Stimulated activated naive CD8-positive, alpha-beta T cell treated with anti-CD3 and anti-CD28 coated beads, Interleukin-15, amount 100 ng/mL, for 72 hours (primary cell): ENCODE measurements at regions not wholly inside any gene's neighbourhood (a gene's known extent, or its start where the extent isn't known, plus 50 kb on each side); places are given as distances from the start of the nearest gene placed in this dataset.
"Not testable (repeated sequence)": the region's sequence is repeated elsewhere in the genome, so short reads cannot be mapped to it uniquely, and the experiment has no call there.

ENCODE experiments used
- ATAC-seq: fragments of 150-1000 bp; cut with Tn5 transposase; 2 replicates; pipeline ENCODE4 v1.10.0; 2021; ENCODE audit warnings: mild to moderate bottlenecking, moderate library complexity
- DNase-seq, 2 donors: peaks; one replicate each; pipeline ENCODE4 v3.0.0; 2021 to 2022
- H3K27ac Mint-ChIP-seq, 2 donors: one replicate each; pipeline ENCODE4 v1.8.0; 2022; ENCODE audit warnings: mild to moderate bottlenecking in 2 of 2, mixed read lengths in 2 of 2, moderate library complexity in 2 of 2
- H3K27me3 Mint-ChIP-seq: one replicate; pipeline ENCODE4 v1.8.0; 2022; ENCODE audit warnings: mixed read lengths
- H3K4me1 Mint-ChIP-seq: one replicate; pipeline ENCODE4 v1.8.0; 2022; ENCODE audit warnings: mild to moderate bottlenecking, mixed read lengths
- H3K4me3 Mint-ChIP-seq, 2 donors: one replicate each; pipeline ENCODE4 v1.8.0; 2022; ENCODE audit warnings: mild to moderate bottlenecking in 2 of 2, mixed read lengths in 2 of 2, moderate library complexity in 1 of 2
- H3K9me3 Mint-ChIP-seq, 2 donors: one replicate each; pipeline ENCODE4 v1.8.0; 2022; ENCODE audit warnings: mixed read lengths in 2 of 2

DNA sequence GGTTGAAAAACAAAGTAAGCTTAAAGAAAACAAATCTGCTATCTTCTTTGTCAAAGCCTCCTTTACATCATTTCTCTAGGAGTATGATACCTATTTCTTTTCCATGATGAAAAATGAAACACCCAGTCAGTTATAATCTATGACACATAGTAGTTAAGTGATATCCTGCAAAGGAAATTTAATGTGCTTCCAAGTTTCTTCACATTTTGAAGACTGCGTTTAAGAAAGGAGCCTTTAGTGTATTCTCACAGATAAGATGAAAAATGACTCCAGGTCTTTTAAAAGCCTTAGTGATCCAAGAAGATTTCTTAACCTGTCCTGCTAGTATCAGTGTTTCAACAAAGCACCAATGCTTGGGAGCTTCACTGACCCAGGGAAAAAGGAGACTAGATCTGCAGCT is 356.7 kb downstream of the CCDC85A start:
- DNase-seq = no peak
- no peaks in the 10 kb centered on the region for H3K27me3 Mint-ChIP-seq
- no peak overlapping the region for H3K4me3 Mint-ChIP-seq
- no peak for ATAC-seq
- no peaks in the 10 kb centered on the region for H3K4me1 Mint-ChIP-seq
- peaks cover 6 to 21% of the 10 kb centered on the region in 2 donors for H3K9me3 Mint-ChIP-seq
- no peak overlapping the region for H3K27ac Mint-ChIP-seq

DNA sequence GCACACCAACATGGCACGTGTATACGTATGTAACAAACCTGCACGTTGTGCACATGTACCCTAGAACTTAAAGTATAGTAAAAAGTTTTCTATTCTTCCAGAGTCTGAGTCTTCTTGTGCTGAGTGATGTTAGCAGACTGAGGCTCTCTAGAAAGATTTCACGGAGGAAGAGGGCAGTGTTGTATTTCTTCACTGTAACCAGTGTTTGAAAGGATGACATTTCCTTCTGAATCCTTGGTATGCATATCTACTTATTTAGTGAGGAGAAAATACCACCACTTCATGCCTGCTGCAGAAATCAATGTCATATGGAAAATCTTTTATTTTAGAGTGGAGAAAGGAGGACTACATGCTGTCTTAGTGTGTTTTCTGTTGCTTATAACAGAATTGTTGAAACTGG is 357.1 kb downstream of the CCDC85A start:
- H3K27ac Mint-ChIP-seq = no peak overlapping the region
- no peak for DNase-seq
- H3K4me1 Mint-ChIP-seq = no peaks in the 10 kb centered on the region
- H3K27me3 Mint-ChIP-seq = no peaks in the 10 kb centered on the region
- H3K9me3 Mint-ChIP-seq = peaks cover 6 to 21% of the 10 kb centered on the region in 2 donors
- H3K4me3 Mint-ChIP-seq = no peak overlapping the region
- no peak for ATAC-seq

DNA sequence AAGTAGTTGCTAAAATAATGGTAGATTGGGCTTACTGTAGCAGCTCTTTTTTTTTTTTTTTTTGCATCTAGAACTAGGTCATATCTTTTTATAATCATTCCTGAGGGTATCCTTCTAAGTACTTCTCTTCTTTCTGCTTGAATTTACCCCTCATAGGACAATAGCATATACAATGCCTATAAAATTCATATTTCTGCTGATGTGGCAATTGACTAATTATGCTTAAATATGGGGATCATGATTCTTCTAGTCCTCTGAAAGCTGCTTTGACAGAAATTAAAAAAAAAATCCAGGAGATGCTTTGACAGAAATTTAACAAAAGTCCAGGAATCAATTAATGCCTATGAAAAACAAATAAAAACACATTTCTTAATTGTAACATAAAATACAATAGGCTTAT is 358.4 kb downstream of the CCDC85A start:
- DNase-seq (no peak), ATAC-seq (no peak)
- Mint-ChIP-seq H3K9me3 (peaks cover 8 to 23% of the 10 kb centered on the region in 2 donors), H3K4me3 (no peak overlapping the region), H3K27me3 (no peaks in the 10 kb centered on the region), H3K4me1 (no peaks in the 10 kb centered on the region), H3K27ac (no peak overlapping the region)

DNA sequence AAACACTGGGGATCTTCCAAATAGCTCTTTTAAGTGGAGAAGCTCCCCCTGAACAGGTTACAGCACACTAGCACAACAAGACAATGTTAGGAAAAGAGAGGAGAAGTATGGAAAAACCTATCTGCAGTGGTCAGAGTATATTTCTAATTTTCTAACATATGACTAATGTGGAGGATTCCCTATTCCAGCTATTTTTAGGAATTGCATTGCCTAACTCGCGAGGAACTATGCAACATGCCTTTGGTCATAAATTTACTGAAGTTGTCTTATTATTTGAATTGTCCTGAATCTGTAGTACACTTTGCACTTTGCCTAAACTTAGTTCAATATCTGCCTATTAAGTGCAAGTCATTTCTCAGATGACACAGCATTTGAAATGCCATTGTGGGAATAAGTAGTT is 381.4 kb downstream of the CCDC85A start:
- DNase-seq (no peak), ATAC-seq (no peak)
- no peak overlapping the region for H3K4me3 Mint-ChIP-seq
- no peaks in the 10 kb centered on the region for H3K4me1 Mint-ChIP-seq
- no peak overlapping the region for H3K27ac Mint-ChIP-seq
- no peaks in the 10 kb centered on the region for H3K27me3 Mint-ChIP-seq
- H3K9me3 Mint-ChIP-seq = peaks cover 0 to 11% of the 10 kb centered on the region in 2 donors

DNA sequence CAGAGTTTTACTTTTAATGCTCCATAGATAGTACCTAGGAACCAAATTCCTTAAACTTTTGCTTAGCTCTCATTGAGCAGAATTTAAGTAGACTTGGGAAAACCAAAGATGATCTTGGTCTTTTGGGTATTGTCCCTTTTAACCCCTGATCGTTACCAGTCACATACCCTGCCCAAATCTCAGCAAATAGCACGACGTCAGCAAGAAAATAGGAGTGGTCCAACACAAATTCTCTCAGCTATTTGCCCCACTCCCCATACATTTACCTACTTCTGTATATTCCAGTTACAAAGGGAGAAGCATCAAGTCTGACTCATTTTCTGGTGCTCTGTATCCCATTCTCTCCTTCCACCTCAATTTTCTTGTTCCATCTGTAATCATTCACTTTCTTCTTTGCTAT is 387.3 kb downstream of the CCDC85A start:
- DNase-seq (no peak), ATAC-seq (no peak)
- no peak overlapping the region for H3K27ac Mint-ChIP-seq
- H3K9me3 Mint-ChIP-seq = peaks cover 11 to 19% of the 10 kb centered on the region in 2 donors
- H3K4me3 Mint-ChIP-seq = no peak overlapping the region
- no peaks in the 10 kb centered on the region for H3K4me1 Mint-ChIP-seq
- H3K27me3 Mint-ChIP-seq = no peaks in the 10 kb centered on the region

DNA sequence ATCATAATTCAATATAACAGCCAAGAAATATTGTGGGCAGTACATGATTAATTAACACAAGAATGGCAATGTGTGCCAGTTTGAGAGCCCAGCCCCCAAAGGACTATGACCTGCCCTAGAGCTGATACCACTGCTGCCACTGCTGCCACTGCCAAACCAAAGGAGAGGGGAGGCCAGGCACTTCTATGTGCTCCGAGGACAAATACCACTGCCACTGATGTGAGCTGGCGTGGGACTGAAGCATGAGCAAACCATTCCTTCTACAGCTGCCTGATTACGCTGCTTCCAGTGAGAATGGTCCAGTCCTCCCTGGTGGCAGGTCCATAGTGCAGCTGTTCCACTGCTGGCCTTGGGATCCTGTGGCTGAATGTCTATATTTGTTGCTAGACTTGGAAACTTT is 392.2 kb downstream of the CCDC85A start:
- ATAC-seq = no peak
- no peak overlapping the region for H3K27ac Mint-ChIP-seq
- DNase-seq = no peak
- H3K9me3 Mint-ChIP-seq = peaks cover 20 to 24% of the 10 kb centered on the region in 2 donors
- H3K27me3 Mint-ChIP-seq = no peaks in the 10 kb centered on the region
- H3K4me3 Mint-ChIP-seq = no peak overlapping the region
- H3K4me1 Mint-ChIP-seq = no peaks in the 10 kb centered on the region

DNA sequence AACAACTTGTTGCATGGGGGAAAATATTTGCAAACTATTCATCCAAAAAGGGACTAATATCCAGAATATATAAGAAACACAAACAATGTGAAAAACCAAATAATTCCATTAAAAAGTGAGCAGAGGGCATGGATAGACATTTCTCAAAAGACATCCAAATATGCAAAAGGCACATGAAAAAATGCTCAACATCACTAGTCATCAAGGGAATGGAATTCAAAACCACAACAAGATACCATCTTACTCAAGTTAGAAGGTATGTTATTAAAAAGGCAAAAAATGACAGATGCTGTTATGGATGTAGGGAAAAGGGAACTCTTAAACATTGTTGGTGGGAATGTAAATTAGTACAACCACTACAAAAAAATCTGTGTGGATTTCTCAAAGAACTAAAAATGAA is 396.5 kb downstream of the CCDC85A start:
- Mint-ChIP-seq H3K4me1 (no peaks in the 10 kb centered on the region), H3K9me3 (peaks cover 5 to 10% of the 10 kb centered on the region in 2 donors), H3K4me3 (no peak overlapping the region), H3K27me3 (no peaks in the 10 kb centered on the region), H3K27ac (no peak overlapping the region)
- no peak for DNase-seq
- ATAC-seq = no peak

DNA sequence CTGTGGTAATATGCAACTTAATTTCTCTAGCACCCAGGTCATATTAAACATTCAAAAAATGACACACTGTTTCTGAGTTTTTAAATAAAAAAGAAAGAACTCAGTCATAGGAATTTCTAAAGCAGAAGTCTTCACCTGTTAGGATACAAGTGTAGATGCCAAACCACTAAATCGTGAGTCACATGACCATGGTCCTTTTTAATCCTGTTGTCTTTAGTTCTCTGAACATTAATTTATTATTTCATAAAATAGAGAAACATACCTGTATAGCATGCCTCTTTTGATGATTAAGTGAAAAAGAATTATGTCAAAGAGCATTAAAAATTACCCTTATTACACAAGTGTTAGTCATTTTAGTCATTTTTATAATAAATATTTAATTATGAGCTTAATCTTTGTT is 398.8 kb downstream of the CCDC85A start:
- H3K4me1 Mint-ChIP-seq = no peaks in the 10 kb centered on the region
- no peaks in the 10 kb centered on the region for H3K27me3 Mint-ChIP-seq
- no peak for DNase-seq
- peaks cover 0 to 10% of the 10 kb centered on the region in 2 donors for H3K9me3 Mint-ChIP-seq
- no peak for ATAC-seq
- no peak overlapping the region for H3K27ac Mint-ChIP-seq
- no peak overlapping the region for H3K4me3 Mint-ChIP-seq

DNA sequence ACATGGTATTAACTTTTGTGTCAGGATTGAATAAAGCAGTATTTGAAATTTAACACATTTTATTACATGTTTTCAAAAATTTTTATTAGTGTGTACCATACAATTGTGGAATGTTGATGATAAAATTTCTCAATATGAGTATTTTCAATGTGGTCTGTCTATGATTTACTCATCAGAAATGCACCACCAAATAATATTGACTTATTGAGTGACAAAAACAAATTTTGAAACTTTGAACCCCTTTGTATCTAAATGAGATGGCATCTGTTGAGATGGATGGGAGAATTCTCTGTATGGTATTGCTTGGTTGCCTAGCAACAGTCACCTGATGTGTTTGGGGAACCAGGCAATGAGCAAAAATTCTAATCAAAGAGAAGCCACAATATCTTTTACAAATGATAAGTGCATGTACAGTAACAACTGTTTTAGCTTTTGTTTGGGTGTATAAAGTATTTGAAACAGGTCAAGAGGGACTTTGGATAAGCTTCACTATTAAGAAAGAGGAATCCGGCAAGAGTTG is 400.1 kb downstream of the CCDC85A start:
- peaks cover 0 to 10% of the 10 kb centered on the region in 2 donors for H3K9me3 Mint-ChIP-seq
- no peaks in the 10 kb centered on the region for H3K4me1 Mint-ChIP-seq
- no peak overlapping the region for H3K27ac Mint-ChIP-seq
- no peak for DNase-seq
- no peak overlapping the region for H3K4me3 Mint-ChIP-seq
- ATAC-seq = no peak
- no peaks in the 10 kb centered on the region for H3K27me3 Mint-ChIP-seq

DNA sequence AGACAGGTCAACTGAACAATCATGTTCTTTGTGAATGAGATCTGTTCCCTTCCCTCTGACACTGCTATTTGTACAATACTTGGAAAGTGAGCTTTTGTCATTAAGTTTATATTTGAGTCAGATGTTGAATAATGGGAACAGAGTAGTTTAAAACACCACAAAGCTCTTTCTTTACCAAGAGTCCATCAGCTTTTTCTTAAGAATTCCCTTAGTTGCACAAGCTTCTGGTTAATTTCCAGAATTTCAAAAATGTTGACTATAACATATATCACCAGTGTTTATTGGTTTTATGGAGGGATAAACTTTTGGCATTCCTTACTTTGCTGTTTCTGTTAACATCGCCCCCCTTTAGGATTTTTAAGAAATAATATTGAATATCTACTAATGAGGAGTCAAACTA is 403.7 kb downstream of the CCDC85A start:
- H3K4me3 Mint-ChIP-seq = no peak overlapping the region
- no peaks in the 10 kb centered on the region for H3K27me3 Mint-ChIP-seq
- ATAC-seq = no peak
- no peaks in the 10 kb centered on the region for H3K4me1 Mint-ChIP-seq
- no peak for DNase-seq
- H3K9me3 Mint-ChIP-seq = no peaks in the 10 kb centered on the region
- H3K27ac Mint-ChIP-seq = no peak overlapping the region

DNA sequence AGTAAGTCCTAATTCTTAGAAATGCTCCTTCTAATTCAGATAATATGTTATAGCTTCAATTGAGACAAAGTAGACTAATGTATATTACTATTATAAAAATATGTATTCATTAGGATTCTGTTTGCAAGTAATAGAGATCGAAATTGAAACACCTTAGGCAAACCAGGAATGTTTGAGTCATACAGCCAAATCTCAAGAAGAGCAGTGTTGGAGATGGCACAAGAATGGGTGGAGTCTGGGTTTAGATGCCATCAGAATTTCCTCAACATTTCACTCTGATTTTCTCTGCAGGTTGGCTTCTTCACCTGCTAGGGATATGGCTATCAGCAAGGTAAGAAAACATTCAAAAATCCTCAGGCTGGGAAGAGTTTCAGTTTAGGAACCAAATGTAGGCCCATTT is 405.4 kb downstream of the CCDC85A start:
- no peak for ATAC-seq
- Mint-ChIP-seq H3K27ac (no peak overlapping the region), H3K9me3 (no peaks in the 10 kb centered on the region), H3K4me1 (no peaks in the 10 kb centered on the region), H3K4me3 (no peak overlapping the region), H3K27me3 (no peaks in the 10 kb centered on the region)
- DNase-seq = no peak

DNA sequence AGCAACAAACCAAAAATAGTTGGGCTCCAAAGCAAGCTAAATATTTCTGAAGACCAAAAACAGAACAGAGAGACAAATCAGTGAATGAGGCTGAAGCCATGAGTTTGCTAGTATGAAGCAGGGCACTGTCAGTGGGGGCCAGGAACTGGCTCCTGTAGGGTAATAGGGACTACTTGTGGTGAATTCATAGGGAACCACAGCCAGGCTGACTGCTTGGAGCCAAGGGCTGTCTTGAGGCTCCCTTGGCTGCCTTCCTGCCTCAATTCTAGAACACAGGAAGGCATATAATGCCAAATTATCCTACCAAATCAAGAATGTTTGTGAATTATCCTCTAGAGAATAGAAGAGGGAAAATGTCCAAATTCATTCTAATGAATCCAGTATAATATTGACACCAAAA is 406.0 kb downstream of the CCDC85A start:
- Mint-ChIP-seq H3K9me3 (no peaks in the 10 kb centered on the region), H3K4me3 (no peak overlapping the region), H3K27me3 (no peaks in the 10 kb centered on the region), H3K27ac (no peak overlapping the region), H3K4me1 (no peaks in the 10 kb centered on the region)
- DNase-seq = no peak
- no peak for ATAC-seq

DNA sequence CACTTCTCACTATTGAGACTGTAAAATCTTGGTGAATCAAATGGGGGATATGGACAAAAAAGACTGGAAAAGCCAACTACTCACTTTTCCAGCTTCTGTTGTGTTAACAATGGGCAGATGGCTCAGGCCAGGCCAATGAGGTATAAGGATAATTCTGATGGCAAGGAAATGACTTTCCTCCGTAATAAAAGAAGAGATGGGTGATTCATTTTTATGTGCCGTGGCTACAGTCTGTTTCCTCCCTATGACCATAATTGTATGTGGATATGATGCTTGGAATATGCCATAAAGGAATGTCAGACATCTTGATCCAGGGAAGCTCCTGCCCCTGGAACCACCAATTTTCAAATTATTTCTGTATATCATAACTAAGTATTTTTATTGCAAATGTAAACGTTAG is 406.8 kb downstream of the CCDC85A start:
- H3K4me3 Mint-ChIP-seq = no peak overlapping the region
- no peaks in the 10 kb centered on the region for H3K9me3 Mint-ChIP-seq
- DNase-seq = no peak
- H3K4me1 Mint-ChIP-seq = no peaks in the 10 kb centered on the region
- H3K27ac Mint-ChIP-seq = no peak overlapping the region
- no peak for ATAC-seq
- no peaks in the 10 kb centered on the region for H3K27me3 Mint-ChIP-seq

DNA sequence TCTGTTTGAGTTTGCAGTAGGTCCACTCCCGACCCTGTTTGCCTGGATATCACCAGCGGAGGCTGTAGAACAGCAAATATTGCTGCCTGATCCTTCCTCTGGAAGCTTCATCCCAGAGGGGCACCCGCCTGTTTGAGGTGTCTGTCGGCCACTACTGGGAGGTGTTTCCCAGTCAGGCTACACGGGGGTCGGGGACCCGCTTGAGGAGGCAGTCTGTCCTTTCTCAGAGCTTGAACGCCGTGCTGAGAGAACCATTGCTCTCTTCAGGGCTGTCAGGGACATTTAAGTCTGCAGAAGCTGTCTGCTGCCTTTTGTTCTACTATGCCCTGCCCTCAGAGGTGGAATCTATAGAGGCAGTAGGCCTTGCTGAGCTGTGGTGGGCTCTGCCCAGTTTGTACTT is 422.3 kb downstream of the CCDC85A start:
- ATAC-seq, H3K4me3 Mint-ChIP-seq, H3K4me1 Mint-ChIP-seq, H3K27ac Mint-ChIP-seq, DNase-seq, H3K27me3 Mint-ChIP-seq: not testable (repeated sequence)
- peaks cover 23 to 30% of the 10 kb centered on the region in 2 donors for H3K9me3 Mint-ChIP-seq

DNA sequence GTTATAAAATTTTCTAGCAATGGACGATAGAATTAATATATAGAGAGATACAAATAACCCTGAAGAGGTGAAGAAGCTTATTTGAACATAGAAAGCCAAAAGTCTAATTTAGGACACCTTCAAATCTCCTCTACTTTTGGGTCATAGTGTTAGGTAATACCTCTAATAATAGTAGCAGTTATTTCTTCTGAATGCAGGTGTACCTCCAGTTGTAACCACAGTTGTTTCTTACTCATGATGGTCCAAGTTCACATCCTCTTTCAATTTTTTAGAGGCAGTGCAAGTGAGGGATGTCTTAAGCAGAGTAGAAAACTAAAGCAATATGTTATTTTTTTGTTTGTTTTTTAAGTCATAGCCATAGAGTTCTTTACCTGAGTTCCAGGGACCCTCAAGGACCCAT is 429.5 kb downstream of the CCDC85A start:
- ATAC-seq = no peak
- Mint-ChIP-seq H3K27me3 (no peaks in the 10 kb centered on the region), H3K4me1 (no peaks in the 10 kb centered on the region), H3K27ac (no peak overlapping the region), H3K9me3 (peaks cover 5 to 11% of the 10 kb centered on the region in 2 donors), H3K4me3 (no peak overlapping the region)
- DNase-seq = no peak

DNA sequence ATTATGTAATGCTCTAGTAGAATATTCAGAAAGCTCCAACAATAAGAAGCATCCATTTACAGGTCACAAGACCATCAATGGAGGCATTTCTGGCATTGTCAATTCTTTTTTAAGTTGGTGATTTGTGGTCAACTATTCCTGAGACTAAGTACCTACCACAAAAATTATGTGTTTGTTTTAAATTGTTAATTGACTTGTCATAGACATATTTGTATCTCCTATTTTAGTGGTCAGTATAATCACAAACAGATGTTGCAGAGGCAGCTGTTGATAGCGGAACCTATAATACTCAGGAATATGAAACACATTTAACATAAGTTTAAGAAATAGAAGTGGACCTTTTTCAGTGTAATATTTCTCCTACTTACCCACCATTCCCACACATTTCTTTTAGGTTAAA is 430.1 kb downstream of the CCDC85A start:
- Mint-ChIP-seq H3K27me3 (no peaks in the 10 kb centered on the region), H3K27ac (no peak overlapping the region), H3K9me3 (peaks cover 5 to 11% of the 10 kb centered on the region in 2 donors), H3K4me1 (no peaks in the 10 kb centered on the region), H3K4me3 (no peak overlapping the region)
- ATAC-seq (no peak), DNase-seq (no peak)

DNA sequence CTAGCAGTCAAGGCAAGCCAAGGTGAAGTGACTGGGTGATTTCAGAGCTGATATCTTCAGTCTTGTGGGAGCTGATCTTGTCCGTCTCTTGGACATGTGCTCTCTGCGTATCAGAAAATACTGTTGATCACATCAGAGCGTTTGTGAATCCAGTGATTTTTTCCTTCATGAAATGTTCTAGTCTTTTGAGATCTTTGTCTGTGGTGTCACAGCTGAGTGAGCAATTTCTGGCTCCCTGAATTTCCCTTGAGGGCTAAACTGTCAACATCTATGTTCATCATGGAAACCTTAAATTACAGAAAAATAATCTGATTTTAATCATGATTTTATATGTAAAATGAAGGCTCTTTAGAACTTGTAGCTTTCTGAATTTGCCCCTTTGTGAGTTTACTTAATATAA is 432.0 kb downstream of the CCDC85A start:
- H3K27ac Mint-ChIP-seq = no peak overlapping the region
- no peak for DNase-seq
- ATAC-seq = no peak
- H3K9me3 Mint-ChIP-seq = no peaks in the 10 kb centered on the region
- H3K27me3 Mint-ChIP-seq = no peaks in the 10 kb centered on the region
- no peaks in the 10 kb centered on the region for H3K4me1 Mint-ChIP-seq
- H3K4me3 Mint-ChIP-seq = no peak overlapping the region
